Esophagus squamous epithelium (tissue), 5 donors: ENCODE measurements at regions not wholly inside any gene's neighbourhood (a gene's known extent, or its start where the extent isn't known, plus 50 kb on each side); places are given as distances from the start of the nearest gene placed in this dataset.

ENCODE experiments used
- DNase-seq: peaks from one replicate; lab custom pipeline; 2025; lab: John Stamatoyannopoulos, UW
- H3K27ac ChIP-seq, 4 donors: fragments of 200-600 bp; sonication (generic); one replicate each; pipeline ENCODE4 v1.5.1; 2016 to 2019; ENCODE audit warnings: mild to moderate bottlenecking in 1 of 4
- H3K27me3 ChIP-seq, 4 donors: fragments of 200-600 bp; sonication (generic); 1 replicate in 3 of 4; 2 replicates in 1 of 4; pipeline versions ENCODE4 v1.5.1 to v1.6.0; 2017 to 2021; ENCODE audit warnings: antibody characterized with exemption in 1 of 4
- H3K36me3 ChIP-seq, 3 donors: fragments of 200-600 bp; sonication (generic); one replicate each; pipeline ENCODE4 v1.5.1; 2016 to 2019
- H3K4me1 ChIP-seq, 3 donors: fragments of 200-600 bp; sonication (generic); one replicate each; pipeline ENCODE4 v1.5.1; 2017 to 2019
- H3K4me3 ChIP-seq, 4 donors: fragments of 200-600 bp; sonication (generic); 1 replicate in 3 of 4; 2 replicates in 1 of 4; pipeline ENCODE4 v1.5.1; 2016 to 2019; ENCODE audit warnings: mild to moderate bottlenecking in 2 of 4, moderate library complexity in 1 of 4
- H3K9me3 ChIP-seq, 3 donors: fragments of 200-600 bp; sonication (generic); one replicate each; pipeline ENCODE4 v1.5.1; 2016 to 2019
- POLR2A ChIP-seq, 4 donors: fragments of 450-650 bp; IDR thresholded peaks; one replicate each; pipeline ENCODE4 v1.6.1; 2017; ENCODE audit warnings: antibody characterized with exemption in 4 of 4, mild to moderate bottlenecking in 4 of 4, moderate library complexity in 3 of 4
- WGBS, 2 donors: methylation state at CpG; one replicate each; pipeline ENCODE4 v1.1.5; 2018; 5-methylcytosine and 5-hydroxymethylcytosine counted together
- intact Hi-C: fragments of 100-400 bp; cut with DNase I; formaldehyde crosslinking; loops from one replicate; pipeline ENCODE4 v1.15.0; 2022
- TF ChIP-seq, protein P1 (sequence below), 6 experiments: fragments of 450-650 bp in 4 of 6; fragments of 200-600 bp in 2 of 6; sonication (generic) in 2 of 6; IDR thresholded peaks; one replicate each; pipeline ENCODE4 v1.5.1; 2016 to 2019; ENCODE audit warnings: antibody characterized with exemption in 6 of 6, mild to moderate bottlenecking in 4 of 6, moderate library complexity in 4 of 6
- donor health status: DM: yes; HTN: yes; CAD: no.

- no peaks in the 10 kb centered on the region for H3K27me3 ChIP-seq
- DNase-seq: no peak
- no peaks in the 10 kb centered on the region for H3K36me3 ChIP-seq
- no peak for TF ChIP-seq POLR2A (IDR thresholded peaks at IDR 0.05)
- TF ChIP-seq, protein P1, sequence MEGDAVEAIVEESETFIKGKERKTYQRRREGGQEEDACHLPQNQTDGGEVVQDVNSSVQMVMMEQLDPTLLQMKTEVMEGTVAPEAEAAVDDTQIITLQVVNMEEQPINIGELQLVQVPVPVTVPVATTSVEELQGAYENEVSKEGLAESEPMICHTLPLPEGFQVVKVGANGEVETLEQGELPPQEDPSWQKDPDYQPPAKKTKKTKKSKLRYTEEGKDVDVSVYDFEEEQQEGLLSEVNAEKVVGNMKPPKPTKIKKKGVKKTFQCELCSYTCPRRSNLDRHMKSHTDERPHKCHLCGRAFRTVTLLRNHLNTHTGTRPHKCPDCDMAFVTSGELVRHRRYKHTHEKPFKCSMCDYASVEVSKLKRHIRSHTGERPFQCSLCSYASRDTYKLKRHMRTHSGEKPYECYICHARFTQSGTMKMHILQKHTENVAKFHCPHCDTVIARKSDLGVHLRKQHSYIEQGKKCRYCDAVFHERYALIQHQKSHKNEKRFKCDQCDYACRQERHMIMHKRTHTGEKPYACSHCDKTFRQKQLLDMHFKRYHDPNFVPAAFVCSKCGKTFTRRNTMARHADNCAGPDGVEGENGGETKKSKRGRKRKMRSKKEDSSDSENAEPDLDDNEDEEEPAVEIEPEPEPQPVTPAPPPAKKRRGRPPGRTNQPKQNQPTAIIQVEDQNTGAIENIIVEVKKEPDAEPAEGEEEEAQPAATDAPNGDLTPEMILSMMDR (IDR thresholded peaks at IDR 0.05): no peak
- no peaks in the 10 kb centered on the region for H3K4me1 ChIP-seq
- no peaks in the 10 kb centered on the region for H3K9me3 ChIP-seq
- intact Hi-C loops: no loop called here
- no peak overlapping the region for H3K27ac ChIP-seq
- H3K4me3 ChIP-seq: no peak overlapping the region
Observed at GRCh38 chr5:82613891-82614290, 335.7 kb upstream of the RPS23 start.

- Histone ChIP-seq H3K27ac (no peak overlapping the region), H3K9me3 (no peaks in the 10 kb centered on the region), H3K27me3 (no peaks in the 10 kb centered on the region), H3K36me3 (no peaks in the 10 kb centered on the region), H3K4me1 (no peaks in the 10 kb centered on the region), H3K4me3 (no peak overlapping the region)
- TF ChIP-seq POLR2A (IDR thresholded peaks at IDR 0.05): no peak
- TF ChIP-seq, protein P1 (IDR thresholded peaks at IDR 0.05): no peak
- intact Hi-C loops: no loop called here
- WGBS, 2 donors: 85 to 88% methylated on average over 2 to 3 of the region's 3 CpGs
- no peak for DNase-seq
Observed at GRCh38 chr5:82610686-82611085, 332.5 kb upstream of the RPS23 start.

DNA sequence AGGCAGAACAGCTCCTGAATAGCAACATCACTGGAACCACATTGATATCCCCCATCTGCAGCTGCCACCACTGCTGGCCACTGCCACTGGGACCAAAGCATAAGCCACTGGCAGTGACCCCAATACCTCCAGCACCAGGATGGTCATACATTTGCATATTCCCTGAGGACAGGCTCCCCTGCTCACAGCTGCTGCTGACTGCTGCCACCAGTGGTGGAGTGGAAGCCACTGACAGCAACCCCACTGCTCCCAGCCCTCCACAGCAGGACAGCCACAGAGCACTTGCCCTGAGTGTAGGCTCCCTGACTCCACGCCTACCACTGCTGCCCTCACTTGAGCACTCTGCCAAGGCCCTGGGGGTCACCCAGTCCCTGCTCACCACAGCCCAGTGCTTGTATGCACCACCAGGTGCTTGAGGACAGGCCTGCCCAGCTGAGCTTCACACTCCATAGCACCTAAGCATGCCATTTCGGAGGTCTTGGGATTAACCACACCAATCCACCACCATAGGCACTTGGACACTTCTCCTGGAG lies 327.4 kb upstream of the RPS23 start:
- Histone ChIP-seq H3K4me1 (no peaks in the 10 kb centered on the region), H3K27me3 (no peaks in the 10 kb centered on the region), H3K9me3 (no peaks in the 10 kb centered on the region), H3K4me3 (no peak overlapping the region), H3K36me3 (no peaks in the 10 kb centered on the region), H3K27ac (no peak overlapping the region)
- intact Hi-C loops: no loop called here
- TF ChIP-seq, protein P1 (IDR thresholded peaks at IDR 0.05): no peak
- no peak for DNase-seq
- WGBS, 2 donors: 33 to 57% methylated on average over 1 to 2 of the region's 2 CpGs

DNA sequence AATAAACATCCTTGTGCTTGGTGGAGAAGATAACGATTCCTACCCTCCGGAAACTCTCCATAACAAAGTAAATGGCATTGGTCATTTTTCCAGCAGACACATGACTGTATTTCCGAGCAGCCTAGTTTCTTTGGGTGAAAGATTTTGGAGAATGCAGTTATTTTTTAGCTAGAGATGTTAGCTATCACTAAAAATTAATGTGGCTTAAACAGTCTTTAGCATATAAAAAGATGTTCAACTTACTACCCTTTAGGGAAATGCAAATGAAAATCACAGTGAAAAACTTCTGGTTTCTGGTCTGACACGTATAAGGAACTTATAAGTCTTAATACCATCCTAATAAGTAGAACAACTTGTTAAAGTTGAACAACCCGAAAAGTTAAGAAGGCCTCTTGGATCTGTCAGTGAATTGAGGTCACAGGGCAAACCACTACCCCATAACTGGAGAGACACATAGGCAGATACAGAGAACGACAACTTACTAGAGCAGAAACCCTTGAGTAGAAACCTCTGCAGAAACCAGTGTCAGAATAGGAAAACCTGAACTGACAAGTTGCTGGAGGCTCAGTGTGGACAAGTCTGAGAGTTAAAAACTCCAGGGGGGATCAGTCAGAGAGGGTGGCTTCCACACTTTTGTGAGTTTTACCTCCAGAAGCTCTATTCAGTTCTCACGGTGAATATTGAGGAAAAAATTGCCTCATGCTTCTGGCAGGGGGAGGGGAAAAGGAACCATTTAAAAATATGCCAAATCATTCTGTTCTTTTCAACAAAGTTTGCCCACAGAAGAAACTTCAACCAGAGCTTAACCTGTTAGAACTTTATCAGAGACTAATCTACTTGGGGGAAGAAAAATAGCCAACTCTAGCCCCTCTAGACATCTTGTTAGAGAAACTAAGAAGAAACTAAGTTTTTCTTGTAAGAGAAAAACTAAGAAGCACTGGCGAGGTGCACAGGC lies 325.2 kb upstream of the RPS23 start:
- Histone ChIP-seq H3K36me3 (no peaks in the 10 kb centered on the region), H3K4me1 (no peaks in the 10 kb centered on the region), H3K9me3 (no peaks in the 10 kb centered on the region), H3K4me3 (no peak overlapping the region), H3K27ac (no peak overlapping the region), H3K27me3 (no peaks in the 10 kb centered on the region)
- DNase-seq: no peak
- TF ChIP-seq, protein P1 (IDR thresholded peaks at IDR 0.05): no peak
- no peak for TF ChIP-seq POLR2A (IDR thresholded peaks at IDR 0.05)
- 62 to 72% methylated on average over 8 of the region's 8 CpGs for WGBS, 2 donors
- intact Hi-C loops: no loop called here

GRCh38 chr5:82601861-82602260 lies 323.7 kb upstream of the RPS23 start:
- Histone ChIP-seq H3K27ac (no peak overlapping the region), H3K4me1 (no peaks in the 10 kb centered on the region), H3K36me3 (no peaks in the 10 kb centered on the region), H3K4me3 (no peak overlapping the region), H3K9me3 (no peaks in the 10 kb centered on the region), H3K27me3 (no peaks in the 10 kb centered on the region)
- intact Hi-C loops: no loop called here
- TF ChIP-seq POLR2A (IDR thresholded peaks at IDR 0.05): no peak
- TF ChIP-seq, protein P1 (IDR thresholded peaks at IDR 0.05): no peak
- 69 to 100% methylated on average over 1 of the region's 1 CpG for WGBS, 2 donors
- no peak for DNase-seq
